Hepatocyte (in vitro differentiated cells): ENCODE measurements at regions not wholly inside any gene's neighbourhood (a gene's known extent, or its start where the extent isn't known, plus 50 kb on each side); places are given as distances from the start of the nearest gene placed in this dataset.

ENCODE experiments used
- DNase-seq: peaks from one replicate; pipeline ENCODE4 v3.0.0-alpha.2; 2016; ENCODE audit warnings: low spot score
- H2AFZ ChIP-seq: fragments of 200-600 bp; sonication (generic); 2 replicates; pipeline ENCODE4 v1.6.0; 2016; ENCODE audit warnings: antibody characterized with exemption, mild to moderate bottlenecking
- H3K27ac ChIP-seq: fragments of 200-600 bp; sonication (generic); 2 replicates; pipeline ENCODE4 v1.5.1; 2016; ENCODE audit warnings: mild to moderate bottlenecking
- H3K27me3 ChIP-seq: fragments of 200-600 bp; sonication (generic); 2 replicates; pipeline ENCODE4 v1.6.1; 2016
- H3K36me3 ChIP-seq: fragments of 200-600 bp; sonication (generic); replicated peaks from 2 replicates; pipeline ENCODE4 v1.5.1; 2016; ENCODE audit warnings: low read depth; ENCODE audit not compliant: insufficient read depth
- H3K4me1 ChIP-seq: fragments of 200-600 bp; sonication (generic); 2 replicates; pipeline ENCODE4 v1.5.1; 2016; ENCODE audit warnings: mild to moderate bottlenecking, moderate library complexity; ENCODE audit not compliant: insufficient read depth
- H3K4me2 ChIP-seq: fragments of 200-600 bp; sonication (generic); 2 replicates; pipeline ENCODE4 v1.6.0; 2016
- H3K4me3 ChIP-seq: fragments of 200-600 bp; sonication (generic); 2 replicates; pipeline ENCODE4 v1.5.1; 2016; ENCODE audit warnings: mild to moderate bottlenecking
- H3K79me2 ChIP-seq: fragments of 200-600 bp; sonication (generic); 2 replicates; pipeline ENCODE4 v1.6.0; 2017; ENCODE audit warnings: mild to moderate bottlenecking
- H3K9me2 ChIP-seq: fragments of 200-600 bp; sonication (generic); replicated peaks from 2 replicates; pipeline ENCODE4 v1.6.0; 2017; ENCODE audit warnings: mild to moderate bottlenecking; ENCODE audit not compliant: insufficient read depth
- H3K9me3 ChIP-seq: fragments of 200-600 bp; sonication (generic); 2 replicates; pipeline ENCODE4 v1.5.1; 2016; ENCODE audit warnings: low read depth, mild to moderate bottlenecking
- H4K20me1 ChIP-seq: fragments of 200-600 bp; sonication (generic); 2 replicates; pipeline ENCODE4 v1.6.0; 2016; ENCODE audit warnings: mild to moderate bottlenecking; ENCODE audit not compliant: insufficient read depth, poor library complexity, severe bottlenecking
- CTCF ChIP-seq: fragments of 200-600 bp; sonication (generic); IDR thresholded peaks from 2 replicates; pipeline ENCODE4 v1.5.1; 2016; ENCODE audit warnings: antibody characterized with exemption, mild to moderate bottlenecking; ENCODE audit not compliant: poor library complexity
- EZH2 ChIP-seq: fragments of 200-600 bp; sonication (generic); IDR thresholded peaks from 2 replicates; pipeline ENCODE4 v1.6.1; 2016; ENCODE audit warnings: antibody characterized with exemption, mild to moderate bottlenecking, borderline replicate concordance
- EZH2phosphoT487 ChIP-seq: fragments of 200-600 bp; sonication (generic); IDR thresholded peaks from one replicate; pipeline ENCODE4 v1.6.1; 2018; ENCODE audit warnings: antibody characterized with exemption, mild to moderate bottlenecking, low read depth, moderate library complexity; ENCODE audit not compliant: unreplicated experiment, severe bottlenecking
- WGBS: methylation state at CpG from one replicate; pipeline ENCODE4 v1.1.6; 2016; ENCODE audit warnings: low lambda C conversion rate; ENCODE audit errors: missing lambda C conversion rate; 5-methylcytosine and 5-hydroxymethylcytosine counted together

GRCh38 chr6:9272671-9273070 is 837.3 kb upstream of the SLC35B3 start:
- Histone ChIP-seq H3K9me3 (no peaks in the 10 kb centered on the region), H3K27ac (no peak overlapping the region), H3K79me2 (no peaks in the 10 kb centered on the region), H3K4me1 (no peaks in the 10 kb centered on the region), H3K27me3 (no peaks in the 10 kb centered on the region), H3K36me3 (no peaks in the 10 kb centered on the region), H2AFZ (no peak overlapping the region), H4K20me1 (no peaks in the 10 kb centered on the region), H3K4me2 (no peak overlapping the region), H3K9me2 (no peaks in the 10 kb centered on the region), H3K4me3 (no peak overlapping the region)
- no peak for TF ChIP-seq CTCF
- TF ChIP-seq EZH2phosphoT487: no peak
- TF ChIP-seq EZH2: no peak
- no peak for DNase-seq

- TF ChIP-seq CTCF (no peak), EZH2 (no peak), EZH2phosphoT487 (no peak)
- DNase-seq: no peak
- H3K4me1 ChIP-seq: no peaks in the 10 kb centered on the region
- H4K20me1 ChIP-seq: no peaks in the 10 kb centered on the region
- no peaks in the 10 kb centered on the region for H3K9me2 ChIP-seq
- H3K79me2 ChIP-seq: no peaks in the 10 kb centered on the region
- no peaks in the 10 kb centered on the region for H3K36me3 ChIP-seq
- H3K9me3 ChIP-seq: no peaks in the 10 kb centered on the region
- H3K4me3 ChIP-seq: no peak overlapping the region
- WGBS: 88% methylated on average over 1 of the region's 1 CpG
- no peak overlapping the region for H2AFZ ChIP-seq
- no peak overlapping the region for H3K27ac ChIP-seq
- H3K4me2 ChIP-seq: no peak overlapping the region
- no peaks in the 10 kb centered on the region for H3K27me3 ChIP-seq
Measured at GRCh38 chr6:9266741-9267140, 831.4 kb upstream of the SLC35B3 start.

- WGBS: 44% methylated on average over 2 of the region's 2 CpGs
- H3K27me3 ChIP-seq: peaks cover 3% of the 10 kb centered on the region
- H3K4me1 ChIP-seq: no peaks in the 10 kb centered on the region
- H3K4me3 ChIP-seq: no peak overlapping the region
- no peak overlapping the region for H3K27ac ChIP-seq
- no peaks in the 10 kb centered on the region for H3K9me3 ChIP-seq
- no peak overlapping the region for H2AFZ ChIP-seq
- H3K36me3 ChIP-seq: no peaks in the 10 kb centered on the region
- H3K4me2 ChIP-seq: no peak overlapping the region
- H3K79me2 ChIP-seq: no peaks in the 10 kb centered on the region
- DNase-seq: no peak
- no peaks in the 10 kb centered on the region for H4K20me1 ChIP-seq
- H3K9me2 ChIP-seq: no peaks in the 10 kb centered on the region
- TF ChIP-seq EZH2phosphoT487: no peak
- TF ChIP-seq CTCF: no peak
- no peak for TF ChIP-seq EZH2
Measured at GRCh38 chr6:9257215-9257614, 821.9 kb upstream of the SLC35B3 start.

GRCh38 chr6:9254251-9254650 is 818.9 kb upstream of the SLC35B3 start:
- no peaks in the 10 kb centered on the region for H3K36me3 ChIP-seq
- H3K4me1 ChIP-seq: no peaks in the 10 kb centered on the region
- no peak for DNase-seq
- H3K4me3 ChIP-seq: no peak overlapping the region
- no peak overlapping the region for H3K27ac ChIP-seq
- no peaks in the 10 kb centered on the region for H4K20me1 ChIP-seq
- no peaks in the 10 kb centered on the region for H3K79me2 ChIP-seq
- no peak overlapping the region for H2AFZ ChIP-seq
- H3K9me3 ChIP-seq: no peaks in the 10 kb centered on the region
- H3K9me2 ChIP-seq: no peaks in the 10 kb centered on the region
- TF ChIP-seq CTCF (no peak), EZH2 (no peak), EZH2phosphoT487 (no peak)
- 88% methylated on average over 9 of the region's 9 CpGs for WGBS
- no peak overlapping the region for H3K4me2 ChIP-seq
- H3K27me3 ChIP-seq: peaks cover 3% of the 10 kb centered on the region
